NOMO-1 treated with DMSO at 0.1 percent for 48 hours (cell line): ENCODE measurements at regions not wholly inside any gene's neighbourhood (a gene's known extent, or its start where the extent isn't known, plus 50 kb on each side); places are given as distances from the start of the nearest gene placed in this dataset.
A peak's percentile ranks its signal among the peaks of the same experiment; 100 is the strongest.
"Not testable (repeated sequence)": the region's sequence is repeated elsewhere in the genome, so short reads cannot be mapped to it uniquely, and the experiment has no call there.

Experiments used
- DNase-seq: peaks from one replicate; lab custom pipeline; 2025; ENCODE audit not compliant: unreplicated experiment; lab: John Stamatoyannopoulos, UW

DNA sequence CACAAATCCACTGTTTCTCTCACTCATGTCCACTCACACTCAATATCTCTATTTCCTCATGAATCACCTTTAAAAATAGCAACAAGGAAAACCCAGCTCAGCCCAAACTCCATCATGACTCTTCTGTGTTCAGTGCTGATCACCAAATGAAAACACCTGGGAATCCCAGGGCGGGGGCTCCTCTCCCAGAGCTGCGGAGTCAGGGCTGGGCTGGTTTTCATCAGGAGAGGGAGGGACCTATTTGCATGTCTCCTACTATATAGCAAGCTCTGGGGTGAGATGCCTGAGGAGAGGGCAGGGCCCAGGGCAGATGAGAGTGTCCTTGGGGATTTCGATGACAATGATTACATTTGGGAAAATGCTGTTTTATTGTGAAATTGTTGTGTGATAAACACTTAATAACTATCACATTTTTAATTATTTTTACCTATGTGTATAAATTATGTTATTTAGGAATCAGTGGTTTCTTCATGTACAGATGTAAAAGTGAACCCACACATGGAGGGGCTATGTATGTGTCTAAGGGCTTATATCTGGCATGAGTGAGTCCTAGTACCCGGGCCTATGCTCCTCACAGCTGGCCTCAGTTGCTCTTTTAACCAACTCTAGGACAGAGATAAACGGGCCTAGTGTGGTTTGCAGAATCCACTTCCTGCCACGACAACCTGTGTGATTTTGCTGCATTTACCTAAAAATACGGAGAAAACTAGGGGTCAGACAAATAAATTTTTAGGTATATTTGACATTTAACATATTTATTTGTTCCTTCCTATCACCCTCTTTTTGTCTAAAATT is 1131.9 kb downstream of the TMEM121 start:
- DNase-seq: not testable (repeated sequence)

DNA sequence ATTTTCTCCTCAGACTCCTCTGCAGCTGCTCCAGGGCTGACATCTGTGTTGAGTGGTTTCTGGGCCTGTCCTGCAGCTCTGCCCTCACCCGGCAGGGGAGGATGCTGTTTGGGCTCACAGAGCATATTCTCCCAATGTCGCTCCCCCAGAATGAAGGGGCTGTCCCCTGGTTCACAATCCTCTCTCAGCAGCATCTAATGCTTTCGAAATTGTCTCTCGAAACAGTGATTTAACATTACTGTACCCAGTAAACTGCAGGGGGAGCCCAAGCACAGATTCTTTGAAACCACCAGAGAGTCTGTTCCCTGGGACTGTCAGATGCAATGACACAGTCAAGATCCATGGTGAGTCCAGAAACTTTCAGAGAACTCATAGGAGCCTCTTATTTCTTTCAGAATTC is 1135.2 kb downstream of the TMEM121 start:
- not testable (repeated sequence) for DNase-seq

DNA sequence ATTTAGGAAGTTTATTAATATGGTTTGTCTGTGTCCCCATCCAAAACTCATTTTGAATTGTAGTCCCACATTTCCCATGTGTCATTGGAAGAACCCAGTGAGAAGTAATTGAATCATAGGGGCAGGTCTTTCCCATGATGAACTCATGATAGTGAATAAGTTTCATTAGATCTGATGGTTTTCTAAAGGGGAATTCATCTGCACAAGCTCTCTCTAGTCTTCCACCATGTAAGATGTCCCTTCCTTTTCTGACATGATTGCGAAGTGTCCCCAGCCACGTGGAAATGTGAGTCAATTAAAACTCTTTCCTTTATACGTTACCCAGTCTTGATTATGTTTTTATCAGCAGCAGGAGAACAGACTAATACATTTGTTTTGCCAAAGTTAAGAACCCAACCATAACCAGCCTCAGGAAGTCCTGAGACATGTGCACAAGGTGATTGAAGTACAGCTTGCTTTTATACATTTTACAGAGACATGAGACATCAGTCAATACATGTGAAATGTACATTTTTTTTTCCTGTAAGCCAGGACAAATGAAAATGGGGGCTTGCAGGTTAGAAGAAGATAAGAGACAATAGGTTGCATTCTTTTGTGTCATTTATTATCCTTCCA is 1136.7 kb downstream of the TMEM121 start:
- DNase-seq: no peak

DNA sequence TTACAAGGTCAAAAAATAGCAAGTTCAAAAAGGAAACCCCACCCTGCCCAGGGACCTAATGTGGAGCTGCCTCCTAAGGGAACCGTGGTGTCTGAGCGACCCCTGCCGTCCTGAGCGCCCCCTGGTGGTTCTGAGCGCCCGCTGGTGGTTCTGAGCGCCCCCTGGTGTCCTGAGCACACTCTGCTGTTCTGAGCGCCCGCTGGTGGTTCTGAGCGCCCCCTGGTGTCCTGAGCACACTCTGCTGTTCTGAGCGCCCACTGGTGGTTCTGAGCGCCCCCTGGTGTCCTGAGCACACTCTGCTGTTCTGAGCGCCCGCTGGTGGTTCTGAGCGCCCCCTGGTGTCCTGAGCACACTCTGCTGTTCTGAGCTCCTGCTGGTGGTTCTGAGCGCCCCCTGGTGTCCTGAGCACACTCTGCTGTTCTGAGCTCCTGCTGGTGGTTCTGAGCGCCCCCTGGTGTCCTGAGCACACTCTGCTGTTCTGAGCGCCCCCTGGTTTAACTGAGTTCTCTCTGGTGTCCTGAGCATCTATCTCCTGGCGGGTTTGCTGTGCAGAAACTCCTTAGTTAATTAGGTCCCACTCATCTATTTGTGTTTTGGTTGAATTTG is 1137.5 kb downstream of the TMEM121 start:
- not testable (repeated sequence) for DNase-seq

DNA sequence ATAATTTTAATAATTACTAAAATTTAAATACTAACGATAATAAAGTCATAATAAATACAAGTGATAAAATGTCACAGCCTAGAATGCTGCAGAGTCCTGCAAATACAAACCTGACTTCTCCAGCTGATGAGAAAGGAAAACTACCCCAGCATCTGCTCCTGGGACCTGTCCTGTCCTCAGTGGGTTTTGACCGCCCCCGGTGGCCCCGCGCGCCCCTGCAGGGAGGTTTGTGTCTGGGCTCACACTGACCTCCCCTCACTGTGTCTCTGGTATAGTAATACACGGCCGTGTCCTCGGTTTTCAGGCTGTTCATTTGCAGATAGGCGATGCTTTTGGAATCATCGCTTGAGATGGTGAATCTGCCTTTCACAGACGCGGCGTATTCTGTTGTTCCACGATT is 1139.4 kb downstream of the TMEM121 start:
- no peak for DNase-seq

DNA sequence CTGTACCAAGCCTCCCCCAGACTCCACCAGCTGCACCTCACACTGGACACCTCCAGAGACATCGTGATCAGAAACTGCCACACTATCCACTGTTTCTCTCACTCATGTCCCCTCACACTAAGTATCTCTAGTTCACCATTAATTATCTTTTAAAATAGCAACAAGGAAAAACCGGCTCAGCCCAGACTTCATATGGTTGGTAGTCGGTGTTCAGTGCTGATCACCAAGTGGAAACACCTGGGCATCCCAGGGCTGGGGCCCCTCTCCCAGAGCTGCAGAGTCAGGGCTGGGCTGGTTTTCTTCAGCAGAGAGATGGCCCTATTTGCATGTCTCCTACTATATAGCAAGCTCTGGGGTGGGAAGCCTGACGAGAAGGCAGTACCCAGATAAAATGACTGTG is 1140.0 kb downstream of the TMEM121 start:
- no peak for DNase-seq

DNA sequence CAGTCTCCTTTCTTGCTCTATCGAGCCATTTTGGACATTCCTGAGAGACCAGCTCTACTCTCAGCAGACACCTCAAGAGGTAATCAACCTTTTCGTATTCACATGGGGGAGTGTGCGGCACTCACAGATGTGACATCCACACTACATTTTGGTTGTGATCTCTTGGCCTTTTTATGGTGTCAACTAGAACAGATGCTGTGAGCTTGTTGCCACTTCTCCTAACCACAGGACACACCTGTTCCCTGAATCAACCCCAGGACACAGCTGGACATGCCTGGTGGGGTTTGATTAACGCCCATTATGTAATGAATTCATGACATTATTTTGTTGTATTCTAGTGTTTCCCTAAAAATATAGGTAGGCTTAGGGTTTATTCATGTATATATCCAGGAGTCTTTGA is 1143.6 kb downstream of the TMEM121 start:
- DNase-seq: no peak

DNA sequence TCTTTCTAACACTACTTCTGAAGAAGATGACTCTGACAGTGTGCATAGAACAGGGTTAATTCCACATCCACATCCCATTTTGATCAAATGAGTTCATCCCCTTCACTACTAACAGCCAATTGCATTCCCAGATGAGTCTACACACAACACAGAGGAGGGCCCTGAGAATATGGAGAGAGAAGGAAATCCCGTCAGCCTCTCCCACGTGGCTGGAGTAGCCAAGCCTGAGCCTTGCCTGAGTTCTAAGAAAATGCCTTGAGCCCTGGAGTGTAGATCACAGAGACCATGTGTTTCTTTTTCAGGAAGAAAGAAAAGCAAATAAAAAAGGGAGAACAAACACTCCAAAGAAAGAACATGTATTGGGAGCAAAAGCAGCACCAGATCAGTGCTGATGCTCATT is 1147.7 kb downstream of the TMEM121 start:
- not testable (repeated sequence) for DNase-seq

DNA sequence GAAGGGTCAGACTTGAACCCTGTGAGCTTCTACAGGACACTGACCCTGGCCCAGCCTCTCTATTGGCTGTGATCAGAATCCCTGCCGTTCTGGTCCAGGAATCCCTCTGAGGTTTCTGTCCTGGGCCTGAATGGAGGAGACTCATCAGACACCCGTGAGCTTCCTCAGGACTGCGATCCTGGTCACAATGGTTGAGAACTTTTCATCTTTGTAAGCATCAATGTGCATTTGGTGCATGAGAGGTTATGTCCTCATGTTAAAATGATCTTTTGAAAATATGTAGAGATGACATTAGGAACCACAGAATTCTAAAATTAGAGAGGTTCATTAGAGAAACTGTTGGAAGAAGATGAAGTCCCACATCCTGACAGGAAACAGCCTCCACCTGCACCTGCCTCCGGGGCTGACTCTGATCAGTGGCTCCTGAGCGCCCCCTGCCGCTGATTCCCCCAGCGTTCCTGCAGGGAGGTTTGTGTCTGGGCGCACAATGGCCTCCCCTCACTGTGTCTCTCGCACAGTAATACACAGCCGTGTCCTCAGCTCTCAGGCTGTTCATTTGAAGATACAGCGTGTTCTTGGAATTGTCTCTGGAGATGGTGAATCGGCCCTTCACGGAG is 1148.2 kb downstream of the TMEM121 start:
- DNase-seq: not testable (repeated sequence)

DNA sequence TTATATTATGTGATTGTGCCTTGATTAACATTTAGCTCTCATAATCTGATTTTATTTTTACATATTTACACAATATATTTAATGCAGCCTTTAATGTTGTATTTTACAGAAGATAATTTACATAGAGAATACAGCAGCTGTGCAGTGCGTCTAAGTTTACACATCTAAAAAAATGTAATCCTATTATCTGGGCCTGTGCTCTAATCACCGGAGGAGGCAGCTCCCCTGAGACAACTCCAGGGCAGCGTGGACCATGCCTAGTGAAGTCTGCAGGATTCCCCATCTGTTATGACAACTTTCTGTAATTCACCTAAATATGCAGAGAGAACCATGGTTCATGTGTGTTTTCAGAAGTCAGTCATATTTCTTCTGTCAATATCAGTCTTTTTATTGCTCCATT is 1149.3 kb downstream of the TMEM121 start:
- DNase-seq: not testable (repeated sequence)

DNA sequence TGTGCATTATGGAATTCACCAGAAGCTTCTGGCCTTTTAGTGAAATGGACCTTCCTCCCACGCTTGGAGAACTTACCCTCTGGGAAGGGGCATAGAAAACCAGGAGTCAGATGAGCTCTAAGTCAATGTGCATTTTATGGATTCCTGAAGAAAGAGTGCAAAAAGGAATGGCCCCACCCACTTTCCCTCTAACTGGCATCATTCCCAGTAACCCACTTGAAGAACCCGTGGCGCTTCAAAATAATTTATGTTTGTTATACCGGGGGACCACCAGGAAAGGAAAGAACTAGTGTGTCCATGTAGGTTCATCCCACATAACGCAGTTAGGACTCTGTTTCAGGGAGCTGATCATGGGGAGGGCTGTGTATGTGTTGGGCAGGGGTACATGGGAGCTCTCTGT is 1153.4 kb downstream of the TMEM121 start:
- DNase-seq: no peak

DNA sequence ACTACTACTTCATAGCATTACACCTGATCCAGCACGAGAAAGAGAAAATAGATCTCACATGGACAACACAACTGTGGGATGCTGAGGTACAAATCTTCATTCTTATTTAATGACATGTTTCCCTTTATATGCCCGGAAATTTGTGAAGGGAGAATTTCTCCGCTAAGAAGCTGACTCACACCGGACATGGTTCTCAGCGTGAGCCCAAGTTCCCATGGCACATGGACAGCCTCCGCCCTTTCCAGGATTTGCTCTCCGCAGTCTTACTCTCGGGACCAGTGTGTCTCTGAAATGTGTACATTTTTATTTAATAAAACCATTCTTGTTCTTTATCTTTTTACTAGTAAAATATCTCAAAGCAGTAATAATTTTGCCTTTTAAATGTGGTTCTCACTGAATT is 1154.8 kb downstream of the TMEM121 start:
- no peak for DNase-seq

DNA sequence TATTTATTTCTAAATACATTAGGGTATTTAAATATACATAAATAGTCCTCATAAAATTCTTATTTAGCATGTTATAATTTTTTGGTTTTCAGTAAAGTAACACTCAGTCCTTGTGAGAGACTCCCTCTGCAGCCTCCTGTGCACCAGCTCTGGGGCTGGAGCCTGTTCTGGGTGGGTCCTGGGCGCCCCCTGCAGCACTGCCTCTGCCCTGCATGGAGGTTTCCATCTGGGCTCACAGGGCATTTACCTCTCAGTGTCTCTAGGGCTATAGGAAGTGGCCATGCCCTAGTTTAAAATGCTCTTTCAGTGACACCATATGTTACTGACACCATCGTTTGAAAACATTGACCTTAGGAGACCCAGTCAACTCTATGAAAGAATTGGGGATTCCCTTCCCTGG is 1155.2 kb downstream of the TMEM121 start:
- no peak for DNase-seq

DNA sequence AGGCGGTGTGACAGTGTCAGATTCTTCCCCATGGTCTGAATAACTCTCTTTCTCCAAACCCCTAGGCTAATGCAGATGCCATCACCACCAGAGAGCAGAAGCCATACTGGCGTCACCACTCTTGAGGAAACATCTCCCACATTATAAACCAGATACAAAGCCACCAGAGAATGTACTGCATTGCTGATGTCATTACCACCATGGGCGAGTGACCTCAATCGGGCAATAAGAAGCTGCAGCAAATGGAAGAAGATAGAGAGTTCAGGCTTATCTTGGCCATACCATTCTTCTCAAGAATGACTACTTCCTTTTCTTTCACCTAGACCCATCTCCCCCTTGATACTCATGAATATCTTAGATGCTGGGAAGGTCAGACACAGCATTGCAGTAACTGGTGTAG is 1157.2 kb downstream of the TMEM121 start:
- DNase-seq: no peak

DNA sequence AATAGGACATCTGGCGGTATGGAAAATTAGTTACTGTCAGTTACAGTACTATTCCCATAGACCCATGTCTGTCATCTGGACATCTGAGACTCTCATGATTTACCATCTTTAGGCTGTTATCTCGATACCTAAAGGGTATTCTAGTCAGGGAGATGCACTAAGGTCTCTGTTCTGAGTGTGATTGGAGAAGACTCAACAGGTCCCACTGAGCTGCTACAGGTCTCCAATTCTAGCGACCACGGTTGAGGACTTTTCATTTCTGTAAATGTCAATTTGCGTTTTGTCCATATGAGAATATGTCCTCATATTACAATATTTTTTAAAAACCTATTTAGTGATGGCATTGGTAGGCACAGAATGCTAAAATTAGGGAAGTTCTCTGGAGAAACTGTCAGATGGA is 1160.2 kb downstream of the TMEM121 start:
- no peak for DNase-seq

DNA sequence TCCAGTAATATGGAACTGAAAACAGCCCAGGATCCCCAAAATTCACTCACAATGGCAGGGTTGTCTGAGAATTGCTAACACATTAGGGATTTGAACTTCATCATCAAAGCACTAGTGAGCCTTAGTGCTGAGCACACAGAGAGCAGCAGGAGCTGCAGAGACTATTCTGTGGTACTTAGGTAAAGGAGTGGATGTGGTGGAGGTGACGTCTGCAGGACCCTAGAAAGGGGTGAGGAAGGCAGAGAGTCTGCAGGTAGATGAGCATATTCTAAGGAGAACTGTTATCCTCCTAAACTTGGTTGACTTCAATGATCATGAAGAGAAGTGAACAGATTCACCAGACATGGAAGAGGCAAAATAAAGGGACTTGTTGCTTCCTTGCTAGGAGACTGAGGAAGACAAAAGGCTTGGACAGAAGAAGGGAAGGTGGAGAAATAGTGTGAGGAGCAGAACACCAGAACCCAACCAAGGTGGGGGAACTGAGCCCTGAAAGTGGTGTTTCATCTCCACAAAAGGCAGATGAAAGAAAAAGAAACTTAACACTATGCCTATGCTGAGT is 1164.0 kb downstream of the TMEM121 start:
- no peak for DNase-seq

DNA sequence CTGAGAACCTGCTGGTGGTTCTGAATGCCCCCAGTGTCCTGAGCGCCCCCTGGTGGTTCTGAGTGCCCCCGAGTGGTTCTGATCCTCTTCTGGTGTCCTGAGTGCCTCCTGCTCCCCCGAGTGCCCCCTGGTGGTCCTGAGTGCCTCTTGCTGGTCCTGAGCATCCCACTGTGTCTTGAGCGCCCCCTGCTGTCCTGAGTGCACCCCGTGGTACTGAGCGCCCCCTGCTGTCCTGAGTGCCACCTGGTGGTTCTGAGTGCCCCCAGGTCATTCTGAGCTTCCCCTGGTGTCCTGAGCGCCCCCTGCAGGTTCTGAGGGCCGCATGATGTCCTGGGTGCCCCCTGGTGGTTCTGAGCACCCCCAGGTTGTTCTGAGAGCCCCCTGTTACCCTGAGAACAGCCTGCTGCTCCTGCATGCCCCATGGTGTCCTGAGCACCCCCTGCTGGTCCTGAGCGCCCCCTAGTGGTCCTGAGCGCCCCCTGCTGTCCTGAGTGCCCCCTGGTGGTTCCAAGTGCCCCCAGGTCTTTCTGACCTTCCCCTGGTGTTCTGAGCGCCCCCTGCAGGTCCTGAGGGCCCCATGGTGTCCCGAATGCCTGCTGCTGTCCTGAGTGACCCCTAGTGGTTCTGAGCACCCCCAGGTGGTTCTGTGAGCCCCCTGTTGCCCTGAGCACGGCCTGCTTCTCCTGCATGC is 1165.4 kb downstream of the TMEM121 start:
- peak; percentile 9 for DNase-seq

DNA sequence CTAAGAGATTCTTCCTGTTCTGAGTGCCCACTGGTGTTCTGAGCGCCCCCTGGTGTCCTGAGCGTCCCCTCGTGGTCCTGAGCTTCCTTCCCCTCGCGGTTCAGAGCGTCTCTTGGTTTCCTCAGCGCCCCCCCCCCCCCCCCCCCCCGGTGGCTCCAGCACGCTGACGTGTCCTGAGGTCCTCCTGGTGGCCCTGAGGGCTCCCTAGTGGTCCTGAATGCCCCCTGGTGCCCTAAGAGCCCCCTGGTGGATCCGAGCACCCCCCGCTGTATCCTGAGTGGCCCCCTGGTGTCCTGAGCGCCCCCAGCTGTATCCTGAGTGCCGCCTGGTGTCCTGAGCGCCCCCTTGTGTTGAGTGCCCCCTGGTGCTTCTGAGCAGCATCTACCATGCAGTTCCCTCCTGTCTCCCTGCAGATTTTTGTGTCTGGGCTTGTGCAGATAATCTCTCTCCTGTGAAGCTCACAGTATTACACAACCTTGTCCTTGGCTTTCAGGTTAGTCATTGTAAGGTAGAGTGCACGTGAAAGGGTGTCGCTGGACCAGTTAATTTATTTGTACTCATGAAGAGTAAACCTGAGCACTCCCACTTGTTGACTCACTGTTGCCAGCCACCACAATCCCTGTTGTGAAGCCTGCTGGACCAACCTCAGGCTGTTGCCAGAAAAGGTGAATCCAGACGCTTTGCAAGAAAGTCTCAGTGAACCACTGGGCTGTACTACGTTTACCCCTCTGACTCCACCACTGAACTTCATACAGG is 1168.4 kb downstream of the TMEM121 start:
- peak; percentile 49 for DNase-seq

DNA sequence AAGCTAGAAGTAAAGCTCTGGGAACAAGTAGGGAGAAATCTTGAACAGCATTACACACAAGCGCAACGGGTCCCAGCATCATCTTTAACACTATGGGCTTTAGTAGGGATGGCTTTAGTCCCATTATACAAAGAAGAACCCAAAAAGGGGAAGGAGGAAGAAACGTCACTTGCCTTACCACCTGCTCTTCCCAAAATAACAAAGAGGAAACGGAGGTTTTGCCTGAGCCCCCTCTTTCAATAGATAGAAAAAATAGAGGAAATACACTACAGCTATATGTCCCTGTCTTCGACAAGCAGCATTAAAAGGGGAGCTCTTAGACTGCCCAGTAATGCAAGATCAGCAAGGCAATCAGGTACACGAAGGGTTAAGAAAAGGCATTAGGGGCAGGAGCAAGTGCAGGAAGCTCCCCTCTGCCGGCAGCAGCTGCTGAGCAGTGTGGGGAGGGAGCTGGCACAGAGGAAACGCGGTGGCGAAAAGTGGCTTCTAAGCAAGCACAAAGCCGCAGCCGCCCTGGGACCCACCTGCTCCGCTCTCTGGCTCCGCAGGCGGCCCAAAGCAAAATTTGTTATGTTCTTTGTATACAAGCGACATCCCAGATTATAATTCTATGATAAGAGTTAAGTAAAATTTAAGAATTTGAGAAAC is 1172.4 kb downstream of the TMEM121 start:
- DNase-seq: peak; percentile 42

DNA sequence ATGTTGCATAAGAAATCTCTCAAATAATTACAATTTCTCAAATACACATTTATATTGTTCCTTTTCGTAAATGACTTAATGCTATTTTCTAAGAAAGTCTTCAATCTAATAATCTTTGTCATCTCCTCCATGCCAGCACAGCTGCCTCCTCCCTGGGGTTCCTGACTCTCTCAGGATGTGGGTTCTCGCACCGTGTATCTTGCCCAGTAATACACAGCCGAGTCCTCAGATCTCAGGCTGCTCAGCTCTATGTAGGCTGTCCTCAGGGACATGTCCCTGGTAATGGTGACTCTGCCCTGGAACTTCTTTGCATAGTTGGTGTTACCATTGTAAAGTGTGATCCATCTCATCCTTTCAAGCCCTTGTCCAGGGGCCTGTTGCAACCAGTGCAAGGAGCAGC is 1177.3 kb downstream of the TMEM121 start:
- DNase-seq: not testable (repeated sequence)
